ENCODE measurements at regions not wholly inside any gene's neighbourhood (a gene's known extent, or its start where the extent isn't known, plus 50 kb on each side); places are given as distances from the start of the nearest gene placed in this dataset.

DNA sequence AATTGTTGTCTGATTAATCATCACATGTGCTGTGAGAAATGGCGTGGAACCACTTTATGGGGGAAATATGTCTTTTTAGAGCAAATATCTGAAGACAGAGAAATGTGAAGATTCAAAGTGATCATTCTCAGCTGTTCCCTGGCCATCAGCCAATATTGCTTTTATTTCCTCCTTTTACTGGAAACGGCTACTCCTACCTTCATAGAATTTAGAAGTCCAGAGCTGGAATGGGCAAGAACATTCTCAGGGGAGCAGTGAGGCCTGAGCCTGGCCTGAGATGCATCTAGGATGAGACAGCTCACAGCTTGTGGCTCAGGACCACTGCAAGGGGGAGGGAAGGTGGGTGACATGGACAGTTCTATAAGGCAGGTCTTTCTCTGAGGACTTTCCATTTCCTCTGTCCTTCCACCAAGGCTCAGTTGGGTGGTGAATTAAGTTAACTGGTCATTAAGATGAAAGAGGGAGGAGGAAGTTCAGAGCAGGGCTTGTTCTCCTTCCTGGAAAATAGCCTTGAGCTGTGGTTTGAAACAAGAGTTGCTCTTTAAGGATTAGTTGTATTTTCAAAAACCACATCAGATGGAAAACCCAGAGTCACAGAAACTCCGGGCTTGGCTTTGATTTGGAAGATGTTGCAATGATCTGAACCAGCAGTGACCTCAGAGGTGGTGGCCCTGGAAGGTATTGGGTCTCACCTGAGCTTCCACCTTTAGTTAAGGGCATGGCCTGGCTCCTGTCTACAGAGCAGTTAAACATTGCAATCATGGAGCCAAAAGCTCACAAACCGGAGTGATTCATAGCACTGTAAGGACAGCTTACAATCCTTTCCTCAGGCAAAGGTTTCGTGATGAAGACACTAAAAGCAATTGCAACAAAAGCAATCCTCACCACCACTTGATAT is 144.3 kb downstream of the VAPA start:
- TF ChIP-seq POLR2A (IDR thresholded peaks at IDR 0.05; ENCODE audit: low read length), result no peak
- no peak for TF ChIP-seq GATA1 (IDR thresholded peaks at IDR 0.05; ENCODE audit: low read depth, low read length)

Measured in erythroblast (primary cell).